GM18907 (cell line): ENCODE measurements at regions not wholly inside any gene's neighbourhood (a gene's known extent, or its start where the extent isn't known, plus 50 kb on each side); places are given as distances from the start of the nearest gene placed in this dataset.
"Not testable (repeated sequence)": the region's sequence is repeated elsewhere in the genome, so short reads cannot be mapped to it uniquely, and the experiment has no call there.

ENCODE experiments used
- ATAC-seq: cut with Tn5 transposase; IDR thresholded peaks from one replicate; pipeline ENCODE4 v1.9.1; 2021; ENCODE audit warnings: mild to moderate bottlenecking, moderate library complexity; ENCODE audit not compliant: unreplicated experiment

- ATAC-seq = no peak
These were observed 449.2 kb downstream of the SIPA1L2 start for GRCh38 chr1:232180779-232181136.

GRCh38 chr1:232179896-232180778, 449.8 kb downstream of the SIPA1L2 start:
- ATAC-seq = no peak

DNA sequence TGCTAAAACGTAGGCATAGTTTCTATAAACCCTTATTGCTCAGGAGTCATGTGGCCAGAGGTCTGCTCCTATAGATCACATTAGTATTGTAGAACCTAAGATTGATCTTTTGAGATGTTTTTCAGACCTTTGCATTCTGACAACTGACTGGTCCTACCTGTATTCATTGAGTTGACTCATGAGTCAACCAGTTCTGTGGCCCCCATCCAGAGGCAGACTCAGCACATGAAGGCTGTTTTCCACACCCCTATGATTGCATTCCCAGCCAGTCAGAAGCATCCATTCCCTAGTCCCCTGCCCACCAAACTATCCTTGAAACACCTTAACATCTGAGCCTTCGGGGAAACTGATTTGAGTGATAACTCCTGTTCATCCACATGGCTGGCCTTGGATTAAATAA, 451.7 kb downstream of the SIPA1L2 start:
- no peak for ATAC-seq

DNA sequence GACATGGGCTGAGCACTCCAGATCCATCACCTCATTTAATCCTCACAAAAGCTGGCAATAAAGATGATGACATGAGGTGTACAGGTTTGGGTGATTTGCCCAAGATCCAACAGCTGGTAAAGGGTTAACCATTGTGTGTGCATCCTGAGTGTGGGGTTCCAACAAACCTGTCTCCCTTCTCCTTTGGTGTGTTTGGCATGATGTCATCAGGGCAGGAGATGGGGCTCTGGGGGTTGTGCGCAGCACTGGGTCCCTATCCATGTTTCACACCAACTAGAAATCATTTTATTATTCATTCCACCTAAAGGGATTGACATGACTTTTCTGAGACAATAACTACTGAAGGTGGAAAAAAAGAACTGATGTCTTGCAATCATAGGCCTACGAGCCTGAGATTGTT, 452.5 kb downstream of the SIPA1L2 start:
- no peak for ATAC-seq

DNA sequence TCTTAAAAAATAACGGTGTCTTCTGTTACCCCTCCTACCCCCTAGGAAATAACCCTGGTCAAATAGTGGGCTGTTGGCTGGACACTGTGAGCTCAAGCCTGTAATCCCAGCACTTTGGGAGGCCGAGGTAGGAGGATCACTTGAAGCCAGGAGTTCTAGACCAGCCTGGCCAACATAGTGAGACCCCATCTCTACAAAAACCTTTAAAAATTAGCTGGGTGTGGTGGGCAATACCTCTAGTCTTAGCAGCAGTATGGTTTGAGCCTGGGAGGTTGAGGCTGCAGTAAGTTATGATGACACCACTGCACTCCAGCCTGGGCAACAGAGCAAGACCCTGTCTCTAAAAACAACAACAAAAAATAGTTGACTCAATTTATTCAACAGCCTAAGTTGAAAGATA, 453.7 kb downstream of the SIPA1L2 start:
- ATAC-seq = no peak

- ATAC-seq = no peak
These were observed 455.6 kb downstream of the SIPA1L2 start for GRCh38 chr1:232174306-232174705.

GRCh38 chr1:232172563-232172962, 457.4 kb downstream of the SIPA1L2 start:
- ATAC-seq = no peak

DNA sequence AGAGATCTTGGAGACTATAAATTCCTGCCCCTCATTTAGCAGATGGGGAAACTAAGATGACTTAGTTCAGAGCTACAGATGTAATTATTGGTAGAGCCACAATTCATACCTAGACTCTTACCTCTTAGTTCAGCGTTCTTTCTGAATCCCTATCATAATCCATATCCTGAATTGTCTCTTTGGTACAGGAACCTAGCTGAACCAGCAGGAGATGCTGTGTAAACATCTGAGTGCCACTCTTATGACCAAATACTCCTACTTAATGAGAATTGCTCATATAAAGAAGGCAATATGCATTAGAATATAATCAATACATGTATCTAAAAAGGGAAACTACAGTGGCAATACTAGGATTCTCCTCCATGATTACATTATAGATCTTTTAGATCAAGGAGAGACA, 459.0 kb downstream of the SIPA1L2 start:
- no peak for ATAC-seq

- no peak for ATAC-seq
These were observed 460.5 kb downstream of the SIPA1L2 start for GRCh38 chr1:232169436-232169835.

GRCh38 chr1:232168508-232168907, 461.4 kb downstream of the SIPA1L2 start:
- no peak for ATAC-seq

GRCh38 chr1:232166942-232167341, 463.0 kb downstream of the SIPA1L2 start:
- ATAC-seq = no peak

DNA sequence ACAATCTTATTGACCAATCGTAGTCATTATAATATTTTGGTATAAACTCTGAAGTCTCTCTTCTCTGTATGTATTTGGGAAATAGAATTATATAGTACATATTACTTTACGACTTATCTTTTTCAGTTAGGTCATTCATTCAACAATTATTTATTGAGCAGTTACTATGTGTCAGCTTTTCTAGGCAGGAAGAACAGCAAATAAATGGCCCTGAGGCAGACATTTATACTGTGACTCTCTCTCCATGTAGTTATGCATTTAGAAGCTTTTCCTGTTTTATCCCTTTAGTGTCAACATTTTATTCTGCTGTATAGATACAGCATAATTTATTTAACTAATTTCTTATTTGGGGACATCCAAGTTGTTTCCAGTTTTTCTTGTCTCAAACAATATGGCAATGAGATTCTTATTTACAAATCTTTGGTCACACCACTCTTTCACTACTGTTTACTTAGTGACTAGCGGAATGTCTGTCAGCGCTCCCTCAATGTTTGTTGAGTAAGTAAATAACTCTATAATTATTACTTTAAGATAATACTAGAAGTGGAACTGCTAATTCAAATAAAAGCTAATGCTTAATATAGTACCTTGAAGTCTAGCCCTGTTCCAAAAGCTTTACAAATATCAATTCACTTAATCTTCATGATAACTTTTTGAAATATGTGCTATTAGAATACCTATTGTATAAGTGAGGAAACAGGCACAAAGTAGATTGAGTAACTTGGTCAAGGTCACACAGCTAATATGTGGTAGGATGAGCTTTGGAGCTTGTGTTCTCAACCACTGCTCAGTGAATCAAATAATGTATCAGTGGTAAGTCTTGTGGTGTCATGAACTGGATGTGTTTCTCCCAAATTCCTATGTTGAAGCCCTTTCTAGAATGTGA, 465.6 kb downstream of the SIPA1L2 start:
- no peak for ATAC-seq

DNA sequence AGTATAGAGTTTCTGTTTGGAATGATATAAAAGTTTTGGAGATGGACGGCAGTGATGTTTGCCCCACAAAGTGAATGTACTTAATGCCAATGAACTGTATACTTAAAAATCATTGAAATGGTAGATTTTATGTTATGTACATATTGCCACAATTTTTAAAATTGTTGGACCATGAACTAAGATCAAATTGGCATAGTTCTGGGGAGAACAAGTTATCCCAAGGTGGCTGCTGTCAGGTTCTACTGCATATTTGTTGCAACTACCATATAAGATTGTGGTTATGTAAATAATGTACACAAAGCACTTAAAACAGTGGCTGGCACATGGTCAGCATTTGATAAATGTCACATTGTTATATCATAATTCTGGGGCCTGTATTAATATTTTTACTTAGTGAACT, 466.4 kb downstream of the SIPA1L2 start:
- no peak for ATAC-seq

GRCh38 chr1:232162001-232162400, 467.9 kb downstream of the SIPA1L2 start:
- no peak for ATAC-seq

- ATAC-seq = not testable (repeated sequence)
These were observed 471.4 kb downstream of the SIPA1L2 start for GRCh38 chr1:232158558-232158957.

DNA sequence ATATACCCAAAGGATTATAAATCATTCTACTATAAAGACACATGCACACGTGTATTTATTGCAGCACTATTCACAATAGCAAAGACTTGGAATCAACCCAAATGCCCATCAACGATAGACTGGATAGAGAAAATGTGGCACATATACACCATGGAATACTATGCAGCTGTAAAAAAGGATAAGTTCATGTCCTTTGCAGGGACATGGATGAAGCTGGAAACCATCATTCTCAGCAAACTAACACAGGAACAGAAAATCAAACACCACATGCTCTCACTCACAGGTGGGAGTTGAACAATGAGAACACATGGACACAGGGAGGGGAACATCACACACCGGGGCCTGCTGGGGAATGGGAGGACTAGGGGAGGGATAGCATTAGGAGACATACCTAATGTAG, 473.9 kb downstream of the SIPA1L2 start:
- not testable (repeated sequence) for ATAC-seq

GRCh38 chr1:232153652-232154051, 476.3 kb downstream of the SIPA1L2 start:
- ATAC-seq = no peak

- no peak for ATAC-seq
These were observed 479.0 kb downstream of the SIPA1L2 start for GRCh38 chr1:232150770-232151548.

DNA sequence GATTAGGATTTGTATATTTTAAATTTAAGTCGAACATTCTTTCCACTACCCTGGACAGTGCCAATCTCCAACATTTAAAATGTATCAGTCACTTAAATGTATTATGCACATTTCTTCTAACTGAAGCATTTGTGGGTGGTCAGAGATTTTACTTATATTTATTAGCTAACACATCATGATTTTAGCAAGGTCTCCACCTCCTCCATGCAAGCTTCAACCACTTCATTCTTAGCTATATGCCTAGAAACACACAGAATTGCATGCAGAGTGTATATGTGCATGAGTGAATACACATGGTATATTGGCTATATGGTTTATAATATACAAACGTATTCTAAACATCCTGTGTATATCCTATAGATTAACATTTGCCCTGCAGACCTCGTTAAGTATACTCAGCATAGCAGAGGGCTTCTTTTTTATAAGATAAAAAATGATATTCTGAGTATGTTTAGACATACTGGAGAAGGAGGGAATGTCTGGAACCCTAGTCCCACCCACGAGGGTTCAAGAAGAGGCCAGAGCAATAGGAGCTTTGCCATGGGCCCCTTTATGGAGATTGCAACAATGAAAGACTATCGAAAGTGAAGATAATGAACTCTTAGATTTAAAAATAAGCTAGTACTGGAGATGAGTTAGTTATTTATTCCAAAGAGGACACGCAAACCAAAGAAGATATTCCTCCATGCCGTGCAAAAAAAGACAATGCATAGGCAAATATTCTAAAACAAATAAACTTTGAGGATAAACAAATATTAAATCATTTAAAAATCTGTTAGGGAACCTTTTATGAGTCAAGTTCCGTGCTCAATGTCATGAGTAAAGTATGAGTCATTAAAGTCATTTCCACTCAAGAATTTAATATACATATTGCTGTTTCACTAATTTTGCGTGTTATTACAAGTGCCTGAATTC, 480.4 kb downstream of the SIPA1L2 start:
- no peak for ATAC-seq

DNA sequence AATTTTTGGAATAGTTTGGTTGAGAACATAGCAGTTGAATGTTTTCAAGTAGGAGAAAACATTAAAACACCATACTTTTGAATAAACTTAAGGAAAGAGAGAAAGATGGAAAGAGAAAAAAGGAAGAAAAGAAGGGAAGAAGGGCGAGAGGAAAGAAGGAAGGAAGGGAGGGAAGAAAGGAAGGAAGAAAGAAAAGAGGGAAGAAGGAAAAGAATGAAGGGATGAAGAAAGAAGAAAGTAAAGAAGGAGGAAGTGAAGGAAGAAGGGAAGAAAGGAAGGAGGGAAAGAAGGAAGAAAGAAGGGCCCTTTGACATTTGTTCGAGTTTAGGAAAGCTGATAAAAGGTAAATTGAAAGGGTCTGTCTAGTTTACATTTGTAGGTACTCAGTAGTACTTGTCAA, 482.7 kb downstream of the SIPA1L2 start:
- no peak for ATAC-seq
